Liver (tissue), 3 donors: ENCODE measurements at regions not wholly inside any gene's neighbourhood (a gene's known extent, or its start where the extent isn't known, plus 50 kb on each side); places are given as distances from the start of the nearest gene placed in this dataset.

Source experiments
- CTCF ChIP-seq: fragments of 150-350 bp; IDR thresholded peaks from 2 replicates; pipeline ENCODE4 v1.5.1; 2017; ENCODE audit warnings: improper control_type of control experiment, low read depth, low read length; ENCODE audit not compliant: missing input control
- FOXA2 ChIP-seq: IDR thresholded peaks from 2 replicates; pipeline ENCODE4 v1.6.1; 2016; ENCODE audit warnings: antibody characterized with exemption
- RAD21 ChIP-seq, 2 donors: IDR thresholded peaks; 2 replicates each; pipeline ENCODE4 v1.6.1; 2016; ENCODE audit warnings: antibody characterized with exemption in 2 of 2, mild to moderate bottlenecking in 2 of 2
- REST ChIP-seq: IDR thresholded peaks from 2 replicates; pipeline ENCODE4 v1.6.1; 2016; ENCODE audit warnings: antibody characterized with exemption, mild to moderate bottlenecking
- SP1 ChIP-seq: IDR thresholded peaks from 2 replicates; pipeline ENCODE4 v1.6.1; 2018; ENCODE audit warnings: antibody characterized with exemption, mild to moderate bottlenecking
- YY1 ChIP-seq: IDR thresholded peaks from 2 replicates; pipeline ENCODE4 v1.6.1; 2016; ENCODE audit warnings: antibody characterized with exemption, mild to moderate bottlenecking
- TF ChIP-seq, protein P1 (sequence below): IDR thresholded peaks from 2 replicates; pipeline ENCODE4 v1.6.1; 2016; ENCODE audit warnings: antibody characterized with exemption
- TF ChIP-seq, protein P2 (sequence below): IDR thresholded peaks from 2 replicates; pipeline ENCODE4 v1.6.1; 2016; ENCODE audit warnings: antibody characterized with exemption
- donor health status: healthy.
- donor health status: healthy.

DNA sequence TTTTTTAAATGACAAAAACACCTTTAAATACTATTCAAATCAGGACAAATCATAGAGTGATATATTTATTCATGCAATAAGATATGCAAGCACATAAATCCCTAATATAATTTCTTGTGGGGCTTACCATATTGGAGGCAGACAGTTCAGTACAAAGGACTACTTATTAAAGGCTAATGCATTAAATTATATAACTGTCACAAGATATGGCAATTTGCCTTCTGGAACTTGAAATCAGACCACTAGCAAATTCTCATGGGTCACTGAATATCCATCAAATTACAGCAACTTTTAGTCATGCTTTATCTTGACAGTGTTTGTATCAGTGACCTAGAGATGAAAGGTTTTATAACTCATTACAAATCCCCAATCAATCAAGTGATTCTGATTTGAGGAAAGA, 54.1 kb upstream of the NCAM2 start:
- TF ChIP-seq FOXA2 (no peak), CTCF (no peak), YY1 (no peak), SP1 (no peak), RAD21 (IDR thresholded peaks at IDR 0.05) (no peak), REST (no peak)
- TF ChIP-seq, protein P1, sequence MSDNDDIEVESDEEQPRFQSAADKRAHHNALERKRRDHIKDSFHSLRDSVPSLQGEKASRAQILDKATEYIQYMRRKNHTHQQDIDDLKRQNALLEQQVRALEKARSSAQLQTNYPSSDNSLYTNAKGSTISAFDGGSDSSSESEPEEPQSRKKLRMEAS = no peak
- TF ChIP-seq, protein P2, sequence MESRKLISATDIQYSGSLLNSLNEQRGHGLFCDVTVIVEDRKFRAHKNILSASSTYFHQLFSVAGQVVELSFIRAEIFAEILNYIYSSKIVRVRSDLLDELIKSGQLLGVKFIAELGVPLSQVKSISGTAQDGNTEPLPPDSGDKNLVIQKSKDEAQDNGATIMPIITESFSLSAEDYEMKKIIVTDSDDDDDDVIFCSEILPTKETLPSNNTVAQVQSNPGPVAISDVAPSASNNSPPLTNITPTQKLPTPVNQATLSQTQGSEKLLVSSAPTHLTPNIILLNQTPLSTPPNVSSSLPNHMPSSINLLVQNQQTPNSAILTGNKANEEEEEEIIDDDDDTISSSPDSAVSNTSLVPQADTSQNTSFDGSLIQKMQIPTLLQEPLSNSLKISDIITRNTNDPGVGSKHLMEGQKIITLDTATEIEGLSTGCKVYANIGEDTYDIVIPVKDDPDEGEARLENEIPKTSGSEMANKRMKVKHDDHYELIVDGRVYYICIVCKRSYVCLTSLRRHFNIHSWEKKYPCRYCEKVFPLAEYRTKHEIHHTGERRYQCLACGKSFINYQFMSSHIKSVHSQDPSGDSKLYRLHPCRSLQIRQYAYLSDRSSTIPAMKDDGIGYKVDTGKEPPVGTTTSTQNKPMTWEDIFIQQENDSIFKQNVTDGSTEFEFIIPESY = no peak
